T47D (cell line): ENCODE measurements at regions not wholly inside any gene's neighbourhood (a gene's known extent, or its start where the extent isn't known, plus 50 kb on each side); places are given as distances from the start of the nearest gene placed in this dataset.
"Not testable (repeated sequence)": the region's sequence is repeated elsewhere in the genome, so short reads cannot be mapped to it uniquely, and the experiment has no call there.

Source experiments
- DNase-seq, 2 experiments: peaks; one replicate each; pipeline versions ENCODE4 v3.0.0 to v3.0.0-alpha.2; 2011 to 2012; ENCODE audit warnings: low read depth in 1 of 2, low spot score in 1 of 2
- JUND ChIP-seq: IDR thresholded peaks from 2 replicates; pipeline ENCODE4 v1.6.1; 2012; ENCODE audit warnings: low read depth
- in situ Hi-C: cut with HindIII; loops from 2 replicates; pipeline ENCODE4 v1.10.0; 2016; ENCODE audit warnings: low sequenced_read_pairs, low pct_unique_long_range_greater_than_20kb

DNA sequence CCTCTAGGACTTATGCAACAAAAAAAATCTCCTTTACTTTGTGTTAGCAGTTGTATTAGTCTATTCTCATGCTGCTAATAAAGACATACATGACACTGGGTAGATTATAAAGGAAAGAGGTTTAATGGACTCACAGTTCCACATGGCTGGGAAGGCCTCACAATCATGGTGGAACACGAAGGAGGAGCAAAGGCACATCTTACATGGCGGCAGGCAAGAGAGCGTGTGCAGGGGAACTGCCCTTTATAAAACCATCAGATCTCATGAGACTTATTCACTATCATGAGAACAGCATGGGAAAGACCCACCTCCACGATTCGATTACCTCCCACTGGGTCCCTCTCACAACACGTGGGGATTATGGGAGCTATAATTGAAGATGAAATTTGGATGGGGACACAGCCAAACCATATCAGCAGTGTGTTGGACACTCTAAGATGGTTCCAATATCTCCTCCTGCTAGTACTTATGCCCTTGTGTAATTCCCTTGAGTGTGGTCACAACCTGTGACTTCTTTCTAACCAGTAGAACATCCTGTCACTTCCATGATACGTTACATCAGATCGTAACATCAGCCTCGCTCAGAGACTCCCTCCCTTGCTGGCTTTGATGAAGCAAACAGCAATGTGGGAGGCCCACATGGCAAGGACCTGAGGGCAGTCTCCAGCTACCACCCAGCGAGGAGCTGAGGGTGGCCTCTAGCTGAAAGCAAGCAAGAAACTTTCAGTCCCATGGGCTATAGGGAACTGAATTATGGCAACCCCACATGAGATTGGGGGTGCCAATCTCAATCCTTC, 113.5 kb upstream of the PITX1 start:
- TF ChIP-seq JUND, result no peak
- in situ Hi-C loops, result no loop called here
- no peak for DNase-seq

DNA sequence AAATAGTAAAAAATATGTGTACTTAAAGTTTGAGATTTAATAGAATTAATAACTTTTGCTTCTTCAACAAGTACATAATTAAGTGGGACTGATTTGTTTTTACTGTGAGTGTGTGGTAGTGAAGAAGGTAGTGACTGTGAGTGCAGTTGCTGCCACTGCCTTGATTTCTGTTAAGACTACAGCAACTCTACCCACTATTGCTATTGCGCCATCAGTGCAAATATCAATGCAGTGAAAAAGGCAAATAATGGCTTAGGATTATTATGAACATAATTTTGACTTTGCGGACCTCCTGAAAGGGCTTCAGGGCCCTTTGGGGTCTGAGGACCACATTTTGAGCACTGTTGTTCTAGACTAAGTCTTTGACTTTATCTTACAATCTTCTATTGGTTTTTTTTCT, 112.0 kb upstream of the PITX1 start:
- TF ChIP-seq JUND, result no peak
- DNase-seq, result no peak
- in situ Hi-C loops, result no loop called here

DNA sequence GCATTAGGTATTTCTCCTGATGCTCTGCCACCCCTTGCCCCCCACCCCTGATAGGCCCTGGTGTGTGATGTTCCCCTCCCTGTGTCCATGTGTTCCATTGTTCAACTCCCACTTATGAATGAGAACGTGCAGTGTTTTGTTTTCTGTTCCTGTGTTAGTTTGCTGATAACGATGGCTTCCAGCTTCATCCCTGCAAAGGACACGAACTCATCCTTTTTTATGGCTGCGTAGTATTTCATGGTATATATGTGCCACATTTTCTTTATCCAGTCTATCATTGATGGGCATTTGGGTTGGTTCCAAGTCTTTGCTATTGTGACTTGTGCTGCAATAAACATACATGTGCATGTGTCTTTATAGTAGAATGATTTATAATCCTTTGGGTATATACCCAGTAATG, 109.7 kb upstream of the PITX1 start:
- in situ Hi-C loops, DNase-seq: not testable (repeated sequence)

DNA sequence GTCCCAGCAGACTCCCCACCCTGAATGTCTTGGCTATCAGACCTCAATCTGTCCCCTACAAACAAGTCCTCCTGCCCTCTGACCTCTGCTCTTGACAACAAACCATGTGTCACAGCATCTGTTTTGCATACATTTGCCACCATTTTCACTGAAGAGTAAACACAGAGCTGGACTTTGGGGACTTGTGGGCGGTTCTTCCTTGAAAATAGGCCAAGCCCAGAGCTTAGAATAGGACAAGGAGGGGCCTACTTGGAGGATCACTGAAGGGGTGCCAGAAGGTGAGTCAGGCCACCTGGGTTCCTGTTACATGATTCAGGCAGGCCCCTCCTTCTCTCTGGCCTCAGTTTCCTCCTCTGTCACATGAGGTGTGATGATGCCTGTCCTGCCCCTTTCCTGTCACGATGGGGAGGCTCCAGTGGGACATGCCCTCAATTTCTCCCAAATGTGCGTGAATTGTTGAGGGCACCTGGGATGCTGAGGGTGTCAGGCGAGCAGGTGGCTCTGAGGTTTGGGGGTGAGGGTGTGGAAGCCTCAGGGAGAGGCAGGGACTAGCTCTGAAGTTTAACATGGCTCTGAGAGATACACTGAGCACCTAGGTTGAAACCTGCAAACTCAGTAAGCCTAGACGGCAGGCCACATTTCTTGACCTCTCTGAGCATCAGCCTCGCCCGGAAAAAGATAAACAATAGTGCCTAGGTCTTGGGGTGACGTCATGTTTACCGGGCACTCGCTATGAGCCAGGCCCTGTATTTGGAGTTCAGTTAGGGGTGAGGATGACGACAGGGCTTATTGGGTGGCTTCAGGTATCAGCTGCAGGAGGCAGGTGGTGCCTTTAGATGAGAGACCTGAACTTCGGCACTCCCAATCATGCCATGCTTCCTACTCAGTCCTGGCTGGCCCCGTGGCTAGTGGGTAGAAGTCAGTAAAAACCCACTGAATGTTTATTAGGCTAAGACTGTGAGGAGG, 107.6 kb upstream of the PITX1 start:
- no peak for TF ChIP-seq JUND
- in situ Hi-C loops, result no loop called here
- no peak for DNase-seq

DNA sequence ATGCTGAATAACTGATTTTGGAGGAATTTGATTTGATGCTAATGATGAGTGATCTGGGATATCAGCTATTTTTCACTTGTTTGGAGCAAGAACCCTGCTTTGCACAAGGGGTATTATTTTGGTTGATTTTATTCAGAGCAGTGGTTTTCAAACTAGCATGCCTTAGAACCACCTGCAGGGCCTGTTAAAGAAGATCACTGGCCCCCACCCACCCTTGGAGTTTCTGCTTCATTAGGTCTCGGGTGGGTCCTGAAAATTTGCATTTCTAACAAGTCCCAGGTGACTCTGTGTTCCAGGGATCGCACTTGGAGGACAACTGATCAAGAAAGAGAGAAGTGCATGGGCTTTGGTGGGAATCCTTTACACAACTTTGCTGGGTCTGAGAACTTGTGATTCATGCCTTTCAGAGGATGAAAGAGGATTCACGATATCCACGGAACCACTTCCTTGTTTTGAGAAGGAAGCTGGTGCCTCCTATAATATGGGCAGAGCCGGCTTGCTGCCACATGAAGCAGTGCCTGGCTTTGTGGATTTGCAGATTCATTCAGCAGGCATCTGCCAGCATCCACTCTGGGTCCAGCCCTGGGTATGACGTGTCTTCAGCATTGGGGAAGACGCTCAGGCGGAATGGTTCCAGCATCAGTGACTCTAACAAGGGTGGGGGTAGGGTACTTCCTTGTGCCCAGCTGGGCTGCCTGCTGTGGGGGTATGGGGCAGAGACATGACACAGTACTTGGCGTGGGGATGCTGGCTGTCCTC, 106.6 kb upstream of the PITX1 start:
- DNase-seq, result no peak

DNA sequence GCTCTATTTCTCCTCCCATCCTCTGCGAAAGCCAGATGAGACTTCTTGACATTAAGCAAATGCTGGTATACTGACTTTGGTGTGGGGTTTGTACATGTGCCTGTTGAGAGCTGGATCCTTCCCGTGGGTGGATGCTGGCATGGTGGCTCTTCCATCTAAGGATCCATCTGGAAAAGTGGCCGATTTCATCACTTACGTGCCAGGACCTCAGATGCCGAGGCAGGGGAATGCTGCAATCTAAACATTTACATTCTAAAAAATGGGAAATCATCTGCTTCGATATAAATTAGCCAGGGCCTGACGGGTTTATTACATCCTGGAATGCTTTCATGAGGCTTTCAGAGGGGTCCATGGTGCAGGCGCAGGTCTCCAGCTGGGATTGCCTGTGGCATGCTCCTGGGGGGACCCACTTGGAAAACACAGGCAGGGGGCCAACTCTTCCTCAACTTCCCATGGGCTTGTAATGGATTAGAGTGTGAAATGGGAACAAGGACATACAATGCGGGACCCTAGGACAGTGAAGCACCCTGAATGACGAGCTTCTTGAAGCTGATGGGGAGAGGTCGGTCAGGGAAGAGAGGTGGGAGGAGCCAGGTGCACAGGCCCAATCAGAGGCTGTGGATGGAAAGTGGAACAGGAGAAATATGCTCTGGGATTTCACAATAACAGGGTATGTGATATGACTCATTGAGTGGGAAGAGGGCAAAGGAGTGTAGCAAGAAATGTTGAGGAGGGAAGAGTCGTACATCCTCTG, 105.5 kb upstream of the PITX1 start:
- no peak for TF ChIP-seq JUND
- no peak for DNase-seq
- in situ Hi-C loops, result no loop called here

More for the DNA sequence above, 106.6 kb upstream of the PITX1 start:
- in situ Hi-C loops, result no loop called here
- no peak for TF ChIP-seq JUND

DNA sequence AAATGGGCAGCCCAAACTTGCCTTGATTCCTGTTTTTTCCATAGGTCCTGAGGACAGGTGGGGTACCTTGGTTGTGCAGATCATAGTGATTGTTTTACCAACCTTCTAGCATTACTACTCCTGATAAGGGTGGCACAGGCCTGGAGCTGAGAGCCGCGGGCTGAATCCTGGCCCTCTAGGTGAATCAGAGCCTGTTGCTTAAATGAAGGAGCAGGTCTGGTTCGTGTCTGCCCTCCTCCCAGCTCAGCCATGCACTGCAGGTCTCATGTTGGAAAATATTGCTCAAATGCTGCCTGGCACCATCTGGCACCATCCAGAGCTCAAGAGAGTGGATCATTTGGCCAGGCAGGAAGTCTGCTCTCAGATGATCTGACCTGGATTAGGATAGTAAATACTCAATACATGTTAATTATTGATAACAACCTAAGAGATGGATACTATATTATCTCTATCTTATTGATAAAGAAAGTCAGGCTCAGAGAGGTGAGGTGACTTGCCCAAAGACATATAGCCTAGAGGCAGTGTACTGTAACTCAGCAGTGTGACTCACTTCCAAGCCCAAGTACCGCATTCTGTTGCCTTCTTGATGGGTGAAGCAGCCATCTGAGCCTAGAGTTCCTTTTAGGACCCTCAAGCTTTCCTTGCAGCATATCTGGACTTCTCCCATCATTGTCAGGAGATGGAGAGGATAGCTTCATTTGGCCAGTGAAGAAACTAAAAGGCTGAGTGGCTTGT, 104.3 kb upstream of the PITX1 start:
- no peak for DNase-seq
- in situ Hi-C loops, result no loop called here
- no peak for TF ChIP-seq JUND

DNA sequence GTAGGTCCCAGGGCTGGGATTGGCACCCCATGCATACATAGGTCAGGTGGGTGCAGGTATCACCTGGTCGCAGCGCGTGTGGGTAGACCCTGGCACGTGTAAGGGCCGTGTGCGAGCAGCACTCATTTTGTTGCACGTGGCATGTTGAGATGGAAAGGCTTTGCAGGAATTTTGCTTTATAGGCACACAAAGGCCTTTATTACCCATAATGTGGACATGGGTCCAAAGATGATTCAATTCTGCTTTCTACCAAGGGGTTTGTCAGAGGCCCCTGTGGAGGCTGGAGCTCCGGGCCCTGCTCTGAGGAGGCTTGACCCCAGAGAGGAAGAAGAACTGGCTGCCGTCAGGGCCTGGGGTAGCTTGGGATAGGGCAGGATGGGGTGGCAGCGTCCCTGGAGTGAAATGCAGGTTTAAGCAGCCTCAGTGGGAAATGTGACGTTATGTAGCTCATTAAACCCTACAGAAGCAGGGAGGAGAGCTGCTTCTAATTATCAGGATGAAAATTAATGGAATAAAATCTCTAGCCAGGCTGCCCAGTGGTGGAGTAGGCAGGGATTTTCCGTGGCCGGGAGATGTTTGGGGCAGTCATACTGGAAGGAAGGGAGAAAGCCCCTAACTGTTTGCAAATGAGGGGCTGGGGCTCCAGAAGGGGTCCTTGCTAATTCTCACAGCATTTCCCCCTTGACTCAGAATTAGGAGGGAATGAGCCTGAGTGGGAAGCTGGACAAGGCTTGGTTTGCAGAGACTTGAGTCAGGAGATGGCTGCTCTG, 103.3 kb upstream of the PITX1 start:
- no peak for DNase-seq
- in situ Hi-C loops, result no loop called here
- TF ChIP-seq JUND, result no peak

DNA sequence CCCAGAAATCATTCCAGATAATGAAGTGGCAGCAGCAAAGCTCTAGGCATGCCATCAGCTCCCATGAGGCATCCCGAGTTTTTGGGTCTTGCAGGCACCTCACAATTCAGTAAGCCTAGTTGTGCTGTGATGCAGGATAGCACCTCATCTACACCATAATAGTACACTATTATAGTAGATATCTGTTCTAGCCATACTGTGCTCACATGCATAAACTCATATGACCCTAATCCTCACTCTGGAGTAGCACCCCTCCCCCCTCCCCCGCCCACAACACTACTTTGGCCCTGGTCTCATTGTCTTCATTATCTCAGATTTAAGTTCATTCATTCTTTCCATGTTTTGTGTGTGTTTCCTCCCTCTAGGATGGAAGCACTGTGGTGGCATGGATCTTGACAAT, 102.5 kb upstream of the PITX1 start:
- DNase-seq, result no peak
- in situ Hi-C loops, result no loop called here
- TF ChIP-seq JUND, result no peak

DNA sequence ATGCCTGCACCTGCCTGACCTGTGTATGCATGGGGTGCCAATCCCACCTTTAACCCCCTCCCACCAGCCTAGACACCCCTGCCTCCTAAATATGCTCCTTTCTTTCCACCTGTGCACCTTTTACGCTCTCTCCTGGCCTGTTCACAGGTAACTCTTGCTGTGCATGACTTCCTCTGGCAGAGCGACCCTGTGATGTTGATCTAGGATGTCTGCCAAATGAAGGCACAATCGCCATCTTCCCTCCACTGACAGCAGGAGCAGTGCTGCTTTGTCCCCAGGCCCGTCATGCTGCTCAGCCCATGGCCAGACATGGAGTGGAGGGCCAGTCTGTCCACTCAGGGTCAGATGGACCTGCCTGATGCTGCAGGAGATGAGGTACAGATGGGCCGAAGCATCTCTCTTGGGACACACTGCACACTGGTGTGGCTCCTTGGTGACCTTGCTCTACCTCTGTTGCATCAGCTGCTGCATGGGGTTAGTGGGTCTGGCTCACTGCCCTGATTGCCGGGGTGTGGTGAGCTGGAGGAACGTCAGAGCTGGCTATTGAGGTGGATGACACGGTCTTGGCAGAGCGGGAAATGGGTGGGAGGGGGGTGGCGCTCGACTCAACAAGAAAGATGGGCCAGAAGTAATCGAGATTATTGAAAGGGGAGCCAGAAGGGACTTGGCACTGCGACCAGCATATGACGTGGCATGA, 101.7 kb upstream of the PITX1 start:
- in situ Hi-C loops, result no loop called here
- TF ChIP-seq JUND, result no peak
- peak in 1 of 2 experiments; percentile 24 for DNase-seq
